ENCODE measurements at regions not wholly inside any gene's neighbourhood (a gene's known extent, or its start where the extent isn't known, plus 50 kb on each side); places are given as distances from the start of the nearest gene placed in this dataset.
A peak's percentile ranks its signal among the peaks of the same experiment; 100 is the strongest.
"Not testable (repeated sequence)": the region's sequence is repeated elsewhere in the genome, so short reads cannot be mapped to it uniquely, and the experiment has no call there.

- no peak for DNase-seq (ENCODE audit: low read depth)
These were observed 174.8 kb downstream of the MINAR1 start for GRCh38 chr15:79606831-79607355.

- no peak for DNase-seq (ENCODE audit: low read depth)
These were observed 176.1 kb downstream of the MINAR1 start for GRCh38 chr15:79608066-79608864.

DNA sequence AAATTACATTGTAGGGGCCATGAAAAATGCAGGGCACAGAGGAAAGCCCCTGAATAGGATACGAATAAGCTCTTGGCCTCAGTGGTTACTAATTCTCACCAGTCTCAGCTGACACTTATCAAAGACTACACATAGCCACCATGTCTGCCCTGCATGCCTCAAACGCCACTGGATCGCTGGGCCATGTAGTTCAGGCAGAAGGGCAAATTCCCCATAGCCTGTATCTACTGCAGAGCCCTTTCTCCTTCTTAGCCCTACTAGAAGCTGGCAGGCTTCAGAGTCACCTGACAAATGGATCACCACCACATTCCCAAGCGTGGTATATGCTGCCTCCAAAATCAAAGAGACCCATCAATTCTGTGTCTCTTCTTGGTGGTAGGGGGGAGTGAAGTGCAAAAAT is 177.4 kb downstream of the MINAR1 start:
- DNase-seq (ENCODE audit: low read depth), result no peak

GRCh38 chr15:79610021-79610420 is 177.9 kb downstream of the MINAR1 start:
- no peak for DNase-seq (ENCODE audit: low read depth)

- no peak for DNase-seq (ENCODE audit: low read depth)
These were observed 183.6 kb downstream of the MINAR1 start for GRCh38 chr15:79615754-79616153.

GRCh38 chr15:79617071-79617470 is 184.9 kb downstream of the MINAR1 start:
- no peak for DNase-seq (ENCODE audit: low read depth)

DNA sequence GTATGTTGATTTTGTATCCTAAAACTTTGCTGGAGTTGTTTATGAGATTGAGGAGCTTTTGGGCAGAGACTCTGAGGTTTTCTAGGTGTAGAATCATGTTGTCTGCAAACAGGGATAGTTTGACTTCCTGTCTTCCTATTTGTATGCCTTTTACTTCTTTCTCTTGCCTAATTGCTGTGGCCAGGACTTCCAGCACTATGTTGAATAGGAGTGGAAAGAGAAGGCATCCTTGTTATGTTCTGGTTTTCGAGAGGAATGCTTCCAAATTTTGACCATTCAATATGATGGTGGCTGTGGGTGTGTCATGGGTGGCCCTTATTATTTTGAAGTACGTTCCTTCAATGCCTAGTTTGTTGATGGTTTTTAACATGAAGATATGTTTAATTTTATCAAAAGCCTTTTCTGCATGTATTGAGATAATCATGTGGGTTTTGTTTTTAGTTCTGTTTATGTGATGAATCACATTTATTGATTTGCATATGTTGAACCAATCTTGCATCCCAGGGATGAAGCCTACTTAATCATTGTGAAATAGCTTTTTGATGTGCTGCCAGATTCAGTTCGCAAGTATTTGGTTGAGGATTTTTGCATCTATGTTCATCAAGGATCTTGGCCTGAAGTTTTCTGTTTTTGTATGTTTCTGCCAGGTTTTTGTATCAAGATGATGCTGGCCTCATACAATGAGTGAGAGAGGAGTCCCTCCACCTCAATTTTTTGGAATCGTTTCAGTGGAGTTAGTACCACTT is 188.1 kb downstream of the MINAR1 start:
- DNase-seq (ENCODE audit: low read depth), result no peak

DNA sequence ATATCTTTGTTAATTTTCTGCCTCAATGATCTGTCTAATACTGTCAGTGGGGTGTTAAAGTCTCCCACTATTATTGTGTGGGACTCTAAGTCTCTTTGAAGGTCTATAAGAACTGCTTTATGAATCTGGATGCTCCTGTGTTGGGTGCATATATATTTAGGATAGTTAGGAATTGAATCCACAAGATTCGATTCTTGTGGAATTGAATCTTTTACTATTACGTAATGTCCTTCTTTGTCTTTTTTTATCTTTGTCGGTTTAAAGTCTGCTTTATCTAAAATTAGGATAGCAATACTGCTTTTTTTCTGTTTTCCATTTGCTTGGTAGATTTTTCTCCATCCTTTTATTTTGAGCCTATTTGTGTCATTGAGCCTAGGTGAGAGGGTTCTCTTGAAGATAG is 189.7 kb downstream of the MINAR1 start:
- not testable (repeated sequence) for DNase-seq (ENCODE audit: low read depth)

- no peak for DNase-seq (ENCODE audit: low read depth)
These were observed 191.4 kb downstream of the MINAR1 start for GRCh38 chr15:79623488-79623887.

DNA sequence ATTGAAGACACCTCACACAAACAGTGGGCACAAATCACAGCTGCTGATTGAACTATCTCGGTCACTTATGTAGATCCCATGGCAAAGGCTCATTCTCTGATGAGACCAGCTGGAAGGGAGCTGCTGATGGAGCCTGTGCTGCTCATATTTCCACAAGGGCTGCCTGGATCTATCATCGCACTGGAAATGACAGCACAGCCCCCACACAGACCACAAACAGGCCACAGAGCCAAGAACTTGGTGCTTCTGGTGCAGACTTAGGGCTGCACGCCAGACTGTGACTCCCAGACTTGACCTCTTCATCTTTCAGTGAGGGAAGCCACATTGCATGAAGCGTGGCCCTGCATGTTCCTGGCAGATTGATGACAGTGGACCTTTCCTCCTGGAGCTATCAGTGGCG is 197.6 kb downstream of the MINAR1 start:
- peak; percentile 50 for DNase-seq (ENCODE audit: low read depth)

GRCh38 chr15:79632457-79632856 is 200.3 kb downstream of the MINAR1 start:
- DNase-seq (ENCODE audit: low read depth), result no peak

DNA sequence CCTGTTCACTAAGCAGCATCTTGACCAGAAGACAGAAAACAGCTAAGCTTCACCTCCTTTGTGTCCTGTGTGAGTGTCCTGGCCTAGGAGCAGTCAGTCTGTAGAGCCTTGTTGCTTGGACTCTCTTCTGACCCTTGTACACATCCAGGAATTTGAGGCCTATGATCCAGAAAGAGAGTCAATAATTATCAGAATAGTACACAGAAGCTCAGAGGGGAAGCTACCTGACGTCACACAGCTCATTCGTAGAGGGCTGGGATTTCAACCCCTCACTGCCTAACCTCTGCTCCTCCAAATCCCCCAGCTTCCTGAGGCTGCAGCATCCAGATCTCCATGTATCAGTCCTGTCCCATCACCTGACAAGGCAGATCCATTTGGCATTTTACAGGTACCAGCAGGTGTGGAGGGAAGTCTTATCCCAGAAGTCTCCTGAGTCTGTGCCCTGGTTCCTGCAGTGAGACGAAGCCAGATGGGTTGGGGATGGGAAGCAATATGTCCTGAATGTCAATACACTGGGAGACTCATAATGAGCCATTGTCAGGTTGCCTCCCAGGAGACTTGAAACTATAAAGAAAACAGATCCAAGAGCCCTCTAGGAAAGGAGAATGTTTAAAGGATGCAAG is 203.1 kb downstream of the MINAR1 start:
- DNase-seq (ENCODE audit: low read depth), result no peak

DNA sequence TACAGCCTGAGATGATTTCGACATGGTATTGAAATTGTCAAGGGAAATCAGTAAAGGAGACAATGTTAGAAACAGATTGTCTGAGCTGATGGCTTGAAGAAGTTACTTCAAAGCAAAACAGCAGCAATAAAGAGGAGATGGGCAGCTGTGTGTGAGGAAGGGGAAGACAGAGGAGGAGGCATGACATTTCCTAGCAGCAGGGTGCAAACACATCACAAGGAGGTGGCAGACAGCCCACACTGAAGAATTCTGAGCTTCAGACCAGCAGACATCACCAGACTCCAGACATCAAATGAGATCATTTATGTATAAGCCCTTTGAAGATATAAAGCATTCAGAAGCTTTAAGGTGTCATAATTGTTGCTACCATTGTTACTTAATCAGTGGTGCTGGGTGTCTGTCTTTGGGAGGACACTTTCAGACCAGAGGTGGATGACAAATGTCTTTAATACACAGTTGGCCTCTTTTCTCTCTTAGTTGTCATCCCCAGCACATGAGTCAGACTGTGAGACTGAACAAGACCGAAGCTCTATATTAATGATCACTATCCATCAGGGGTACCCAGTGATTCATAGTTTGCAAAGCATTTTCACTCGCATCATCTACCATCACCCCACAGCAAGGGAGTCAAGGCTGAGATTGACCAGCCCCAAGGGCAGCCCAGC is 203.9 kb downstream of the MINAR1 start:
- DNase-seq (ENCODE audit: low read depth), result peak; percentile 48

DNA sequence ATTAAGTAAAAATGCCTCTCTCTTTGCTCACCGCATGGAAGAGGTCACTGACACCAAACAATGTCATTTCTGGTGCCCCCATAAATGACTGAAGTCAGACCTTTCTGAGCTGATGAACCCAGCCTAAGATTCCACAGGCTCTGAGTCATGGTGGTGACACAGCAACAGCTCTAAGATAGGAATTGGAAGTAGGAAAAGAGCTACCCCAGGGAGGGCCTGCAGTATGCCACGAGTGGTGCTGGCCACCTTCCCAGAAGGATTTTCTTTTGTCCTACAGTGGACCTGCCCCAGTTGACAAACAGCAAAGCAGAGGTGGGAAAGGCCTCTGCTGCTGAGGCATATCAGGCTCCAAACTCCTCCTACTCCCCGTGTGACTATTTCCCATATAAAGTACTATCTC is 208.1 kb downstream of the MINAR1 start:
- peak; percentile 97 for DNase-seq (ENCODE audit: low read depth)

- DNase-seq (ENCODE audit: low read depth), result peak; percentile 20
These were observed 209.7 kb downstream of the MINAR1 start for GRCh38 chr15:79641841-79642240.

GRCh38 chr15:79643393-79643792 is 211.3 kb downstream of the MINAR1 start:
- DNase-seq (ENCODE audit: low read depth), result no peak

GRCh38 chr15:79644091-79644490 is 212.0 kb downstream of the MINAR1 start:
- peak; percentile 88 for DNase-seq (ENCODE audit: low read depth)

DNA sequence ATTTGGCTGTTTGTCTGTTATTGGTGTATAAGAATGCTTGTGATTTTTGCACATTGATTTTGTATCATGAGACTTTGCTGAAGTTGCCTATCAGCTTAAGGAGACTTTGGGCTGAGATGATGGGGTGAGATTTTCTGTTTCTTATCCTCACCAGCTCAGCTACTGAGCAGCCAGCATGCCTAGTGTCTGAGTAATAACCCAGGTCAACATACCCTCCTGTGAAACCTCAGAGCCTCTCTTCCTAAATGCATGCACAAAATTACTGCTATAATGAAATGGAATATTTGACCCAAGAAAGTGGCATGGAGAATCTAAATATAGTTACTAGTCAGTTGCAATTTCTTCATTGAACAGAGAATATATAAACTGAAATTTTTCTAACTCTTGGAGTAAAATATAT is 220.8 kb downstream of the MINAR1 start:
- peak; percentile 72 for DNase-seq (ENCODE audit: low read depth)

DNA sequence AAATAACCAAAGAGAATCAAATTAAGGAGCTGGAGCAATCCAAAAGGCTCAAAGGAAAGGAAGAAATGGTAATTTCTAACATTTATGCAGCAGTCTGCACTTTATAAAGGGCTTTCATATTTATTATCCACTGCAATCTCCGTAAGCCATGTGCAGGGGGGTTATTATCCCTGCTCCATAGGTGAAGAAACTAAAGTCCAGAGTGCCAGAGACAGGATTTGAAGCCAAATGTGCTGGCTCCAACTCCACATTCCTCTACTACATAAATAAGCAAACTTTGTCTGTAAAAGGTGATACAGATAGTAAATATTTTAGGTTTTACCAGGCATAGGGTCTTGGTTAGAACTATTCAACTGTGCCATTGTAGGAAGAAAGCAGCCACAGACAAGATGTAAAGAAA is 221.4 kb downstream of the MINAR1 start:
- peak; percentile 42 for DNase-seq (ENCODE audit: low read depth)

DNA sequence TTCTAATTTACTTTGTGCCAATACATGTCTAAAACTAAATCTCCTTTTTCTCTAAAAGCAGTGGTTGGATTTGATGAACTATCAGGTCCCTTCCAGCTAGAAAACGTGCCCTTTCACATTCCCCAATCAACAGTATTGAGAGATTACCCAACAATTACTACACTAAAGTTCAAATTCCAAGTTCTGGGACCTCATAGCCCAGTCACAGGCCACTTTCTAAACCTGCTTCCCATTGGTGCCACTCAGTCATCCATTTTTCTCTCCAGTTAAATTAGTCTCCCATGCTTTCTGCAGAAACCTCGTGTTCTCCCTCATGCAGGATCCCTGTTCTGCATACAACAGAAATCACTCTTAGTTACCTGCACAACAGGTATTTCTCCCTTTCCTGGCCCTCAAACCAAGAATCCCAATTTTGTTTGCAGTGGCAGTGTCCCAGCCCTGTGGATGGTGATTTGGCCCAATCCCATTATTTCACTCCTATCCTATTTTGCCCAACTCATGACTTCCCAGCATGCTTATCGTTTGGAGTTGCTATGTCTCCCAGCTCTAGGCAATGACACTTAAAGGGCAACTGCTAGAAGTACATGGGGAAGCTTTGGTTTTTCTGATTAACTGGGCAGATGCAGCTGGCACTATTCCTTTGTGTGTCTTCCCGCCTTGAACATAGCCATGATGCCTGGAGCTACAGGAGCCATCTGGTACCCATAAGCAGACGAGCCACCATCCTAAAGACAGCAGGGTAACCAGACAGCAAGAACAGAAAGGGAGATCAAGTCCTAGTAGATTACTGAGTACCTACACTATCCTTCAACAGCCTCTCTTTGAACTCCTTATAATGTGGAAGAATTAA is 224.2 kb downstream of the MINAR1 start:
- no peak for DNase-seq (ENCODE audit: low read depth)

DNA sequence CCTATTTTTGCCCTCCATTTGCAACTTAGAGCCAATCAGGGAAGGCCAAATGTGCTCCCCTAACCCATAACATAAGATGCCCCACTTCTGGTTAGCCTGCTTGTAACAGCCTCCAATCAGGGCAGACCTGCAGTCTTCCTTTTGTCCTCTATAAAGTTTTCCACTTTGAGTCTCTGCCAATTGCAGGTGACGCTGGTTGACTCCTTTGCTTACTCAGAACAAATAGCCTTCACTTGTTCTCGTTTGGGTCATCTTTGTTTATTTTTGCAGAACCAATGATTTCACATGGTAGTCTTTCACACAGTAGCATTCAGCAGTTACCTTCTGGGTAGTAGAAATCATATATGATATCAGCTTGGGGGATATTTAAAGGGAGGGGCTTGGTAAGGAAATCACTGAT is 225.6 kb downstream of the MINAR1 start:
- DNase-seq (ENCODE audit: low read depth), result no peak
